K562 (cell line): ENCODE measurements at regions not wholly inside any gene's neighbourhood (a gene's known extent, or its start where the extent isn't known, plus 50 kb on each side); places are given as distances from the start of the nearest gene placed in this dataset.
A peak's percentile ranks its signal among the peaks of the same experiment; 100 is the strongest.

Source experiments
- ATAC-seq: fragments of 200-7000 bp; cut with Tn5 transposase; 3 replicates; pipeline ENCODE4 v1.9.1; 2020; ENCODE audit warnings: moderate library complexity
- BruUV-seq: library from RNA; stranded (reverse); fragments of 400-500 nt; replicated peaks from 2 replicates; lab custom pipeline; 2021; lab: Mats Ljungman, UMichigan
- CTCF ChIA-PET: fragments of 300-600 bp; formaldehyde crosslinking; extraction: SDS; loops from one replicate; lab custom pipeline; 2021; ENCODE audit warnings: low intra/inter-chr PET ratio; lab: Yijun Ruan, JAX
- POLR2A ChIA-PET: fragments of 300-600, 350-650 bp; sonication (Branson Sonifier 250); formaldehyde crosslinking; extraction: SDS; loops from one replicate; lab custom pipeline; 2021; ENCODE audit warnings: antibody characterized with exemption, inconsistent platforms; lab: Yijun Ruan, JAX
- DNase-seq, 4 experiments: peaks; one replicate each; pipeline versions ENCODE4 v3.0.0 to v3.0.0-alpha.2; 2011 to 2018; ENCODE audit warnings: low spot score in 3 of 4, mixed read lengths in 3 of 4; ENCODE audit errors: extremely low read depth in 1 of 4
- FAIRE-seq: peaks from 2 replicates; lab custom pipeline; 2011; peaks lifted over from hg19 to GRCh38; lab: Jason Lieb, UNC
- H2AFZ ChIP-seq: 2 replicates; pipeline ENCODE4 v1.6.0; 2011; ENCODE audit warnings: low read depth, low read length, control low read depth, inconsistent platforms
- H3K27ac ChIP-seq: fragments of 200-600 bp; 3 replicates; pipeline ENCODE4 v1.8.0; 2011; ENCODE audit warnings: low read depth, mild to moderate bottlenecking, control low read depth, inconsistent platforms, low read length, moderate library complexity, mixed read lengths; ENCODE audit errors: extremely low read depth
- H3K27me3 ChIP-seq, 2 experiments: fragments of 300-600 bp in 1 of 2; 2 replicates in 1 of 2; 3 replicates in 1 of 2; pipeline versions ENCODE4 v1.6.0 to v1.8.0; 2011; ENCODE audit warnings: inconsistent platforms in 2 of 2, low read length in 2 of 2, mild to moderate bottlenecking in 1 of 2, mixed read lengths in 1 of 2, moderate library complexity in 1 of 2; ENCODE audit not compliant: control insufficient read depth in 2 of 2, insufficient read depth in 2 of 2
- H3K36me3 ChIP-seq: fragments of 300-600 bp; 3 replicates; pipeline ENCODE4 v1.8.0; 2011; ENCODE audit warnings: mild to moderate bottlenecking, low read length, inconsistent platforms; ENCODE audit not compliant: control insufficient read depth, insufficient read depth
- H3K4me1 ChIP-seq, 2 experiments: fragments of 200-600 bp in 1 of 2; replicated peaks in 1 of 2; 2 replicates in 1 of 2; 3 replicates in 1 of 2; pipeline versions ENCODE4 v1.5.1 to v1.8.0; 2011; ENCODE audit warnings: inconsistent platforms in 2 of 2, low read length in 2 of 2, mild to moderate bottlenecking in 1 of 2, mixed read lengths in 1 of 2, moderate library complexity in 1 of 2; ENCODE audit not compliant: control insufficient read depth in 2 of 2, insufficient read depth in 2 of 2
- H3K4me2 ChIP-seq: 2 replicates; pipeline ENCODE4 v1.6.1; 2011; ENCODE audit warnings: low read length, control low read depth, inconsistent platforms, mixed read lengths; ENCODE audit not compliant: insufficient read depth
- H3K4me3 ChIP-seq: fragments of 200-600 bp; sonication (generic), shearing (Covaris generic); 2 replicates; pipeline ENCODE4 v1.5.1; 2016; ENCODE audit warnings: control low read depth, inconsistent platforms
- H3K79me2 ChIP-seq: fragments of 200-600 bp; 3 replicates; pipeline ENCODE4 v1.8.0; 2011; ENCODE audit warnings: low read length, inconsistent platforms; ENCODE audit not compliant: control insufficient read depth, insufficient read depth
- H3K9ac ChIP-seq, 2 experiments: 2 replicates each; pipeline versions ENCODE4 v1.6.0 to v1.6.1; 2011; ENCODE audit warnings: low read depth in 2 of 2, low read length in 2 of 2, control low read depth in 1 of 2, inconsistent platforms in 1 of 2, mild to moderate bottlenecking in 1 of 2, mixed read lengths in 1 of 2; ENCODE audit not compliant: insufficient read depth in 1 of 2
- H3K9me1 ChIP-seq: one replicate; pipeline ENCODE4 v1.6.0; 2011; ENCODE audit warnings: inconsistent platforms, mild to moderate bottlenecking, low read length, moderate library complexity; ENCODE audit not compliant: control insufficient read depth, insufficient read depth
- H3K9me3 ChIP-seq: replicated peaks from 2 replicates; pipeline ENCODE4 v1.5.1; 2011; ENCODE audit warnings: low read depth, low read length, inconsistent platforms; ENCODE audit not compliant: control insufficient read depth, insufficient read depth
- H4K20me1 ChIP-seq: replicated peaks from 2 replicates; pipeline ENCODE4 v1.6.1; 2011; ENCODE audit warnings: low read length, inconsistent platforms, mixed read lengths; ENCODE audit not compliant: control insufficient read depth, insufficient read depth
- E2F8 ChIP-seq: fragments of 450-650 bp; IDR thresholded peaks from 2 replicates; pipeline ENCODE4 v1.7.1; 2018; ENCODE audit warnings: mild to moderate bottlenecking, low read depth; ENCODE audit not compliant: partially characterized antibody
- EGR1 ChIP-seq: fragments of 450-650 bp; conservative IDR thresholded peaks from 2 replicates; pipeline ENCODE4 v1.6.1; 2017; ENCODE audit warnings: mild to moderate bottlenecking
- ESRRB ChIP-seq: fragments of 250-450 bp; sonication (Bioruptor Pico); IDR thresholded peaks from 2 replicates; pipeline ENCODE4 v1.5.0; 2020; ENCODE audit warnings: mild to moderate bottlenecking, moderate library complexity, borderline replicate concordance
- HMG20A ChIP-seq: fragments of 450-650 bp; formaldehyde crosslinking; conservative IDR thresholded peaks from 2 replicates; pipeline ENCODE4 v1.4.0; 2020; ENCODE audit warnings: mild to moderate bottlenecking, mixed read lengths
- POU5F1 ChIP-seq: fragments of 150-350 bp; IDR thresholded peaks from 2 replicates; pipeline ENCODE4 v1.6.1; 2014; ENCODE audit warnings: borderline replicate concordance, low read length, low read depth, mild to moderate bottlenecking; ENCODE audit not compliant: partially characterized antibody
- SFPQ ChIP-seq: fragments of 200-400 bp; formaldehyde crosslinking; IDR thresholded peaks from 2 replicates; pipeline ENCODE4 v1.6.1; 2017; ENCODE audit warnings: mild to moderate bottlenecking, low read depth, low read length, moderate library complexity
- SMARCB1 ChIP-seq: IDR thresholded peaks from 2 replicates; pipeline ENCODE4 v1.6.1; 2011; ENCODE audit warnings: improper control_type of control experiment, low read depth; ENCODE audit not compliant: insufficient read length
- SPI1 ChIP-seq: IDR thresholded peaks from 2 replicates; pipeline ENCODE4 v1.6.1; 2011; ENCODE audit warnings: low read depth, low read length, control low read depth, borderline replicate concordance
- SREBF1 ChIP-seq: fragments of 150-350 bp; IDR thresholded peaks from 2 replicates; pipeline ENCODE4 v1.6.1; 2014; ENCODE audit warnings: antibody characterized with exemption, low read depth, low read length, borderline replicate concordance
- ZFPM2 ChIP-seq: fragments of 250-450 bp; sonication (Bioruptor Pico); IDR thresholded peaks from 2 replicates; pipeline ENCODE4 v1.5.1; 2022; ENCODE audit warnings: mild to moderate bottlenecking
- ZNF282 ChIP-seq: sonication (generic); formaldehyde crosslinking; IDR thresholded peaks from 2 replicates; pipeline ENCODE4 v1.8.1; 2023; ENCODE audit warnings: missing genetic modification reagents
- ZNF354B ChIP-seq: fragments of 250-450 bp; sonication (Bioruptor Pico); IDR thresholded peaks from 2 replicates; pipeline ENCODE4 v1.4.0; 2020
- WGBS: fragments of 100-300 bp; shearing (Covaris generic); methylation state at CpG from one replicate; pipeline ENCODE4 v1.1.6; 2016; ENCODE audit warnings: low coverage, mixed read lengths; ENCODE audit not compliant: insufficient coverage; ENCODE audit errors: missing lambda C conversion rate; 5-methylcytosine and 5-hydroxymethylcytosine counted together
- in situ Hi-C: fragments of 300-500 bp; cut with MboI; formaldehyde crosslinking; loops from 4 replicates; pipeline ENCODE4 v1.15.0; 2018; ENCODE audit warnings: inconsistent platforms, mixed read lengths
- intact Hi-C: fragments of 100-400 bp; cut with micrococcal nuclease; formaldehyde crosslinking; loops from 2 replicates; pipeline ENCODE4 v1.14.2; 2022

GRCh38 chr2:42878581-42878980, 86.2 kb upstream of the HAAO start:
- Histone ChIP-seq H3K36me3 (no peaks in the 10 kb centered on the region), H3K27ac (no peak overlapping the region), H3K9me1 (no peaks in the 10 kb centered on the region), H3K79me2 (no peaks in the 10 kb centered on the region), H4K20me1 (no peaks in the 10 kb centered on the region), H3K9ac (no peak overlapping the region), H3K4me2 (no peak overlapping the region), H3K27me3 (no peaks in the 10 kb centered on the region), H3K4me3 (no peak overlapping the region), H2AFZ (peak overlapping the region; percentile 25; the same call in 1 of the 2 replicates), H3K9me3 (no peaks in the 10 kb centered on the region), H3K4me1 (peaks cover 0 to 4% of the 10 kb centered on the region in 2 experiments; a peak in 1 of 5 replicates)
- ChIA-PET POLR2A (no interaction called here), CTCF (no interaction called here)
- ATAC-seq: no peak
- peak; percentile 11 for FAIRE-seq
- TF ChIP-seq ZFPM2: no peak
- peak; percentile 53; the same call in 1 of the 2 replicates for TF ChIP-seq EGR1
- TF ChIP-seq ZNF354B (CRISPR knock-in tag): no peak
- TF ChIP-seq HMG20A (CRISPR knock-in tag): no peak
- TF ChIP-seq SREBF1: no peak
- intact Hi-C loops (no loop called here), in situ Hi-C loops (no loop called here)
- 58% methylated on average over 4 of the region's 4 CpGs for WGBS
- no TSS peak for BruUV-seq
- DNase-seq: no peak

GRCh38 chr2:42877936-42878335, 85.6 kb upstream of the HAAO start:
- 40% methylated on average over 1 of the region's 1 CpG for WGBS
- no peak for FAIRE-seq
- POLR2A ChIA-PET: no interaction called here
- no peak for TF ChIP-seq E2F8
- no peak for TF ChIP-seq SPI1
- TF ChIP-seq POU5F1: no peak
- TF ChIP-seq SMARCB1: no peak
- no peak for TF ChIP-seq ESRRB (CRISPR knock-in tag)
- no peak for TF ChIP-seq ZNF282
- no peak for TF ChIP-seq SFPQ

More at GRCh38 chr2:42877936-42878335, 85.6 kb upstream of the HAAO start:
- Histone ChIP-seq H3K27ac (no peak overlapping the region), H3K9me1 (no peaks in the 10 kb centered on the region), H3K4me2 (no peak overlapping the region), H3K4me3 (no peak overlapping the region), H3K9ac (no peak overlapping the region), H3K27me3 (no peaks in the 10 kb centered on the region), H3K9me3 (no peaks in the 10 kb centered on the region), H3K79me2 (no peaks in the 10 kb centered on the region), H3K4me1 (peaks cover 0 to 4% of the 10 kb centered on the region in 2 experiments; a peak in 1 of 5 replicates), H3K36me3 (no peaks in the 10 kb centered on the region), H4K20me1 (no peaks in the 10 kb centered on the region), H2AFZ (0 out of 2 replicates have a peak overlapping the region, but pooled peaks have one; percentile 28)
- in situ Hi-C loops: no loop called here
- DNase-seq: no peak
- intact Hi-C loops: no loop called here
- ATAC-seq: no peak
- no TSS peak for BruUV-seq
- CTCF ChIA-PET: no interaction called here
